Stimulated activated CD4-positive, alpha-beta T cell treated with anti-CD3 and anti-CD28 coated beads, Interleukin-1b, Interleukin-23, amount 100 ng/mL, for 1 hour (primary cell): ENCODE measurements at regions not wholly inside any gene's neighbourhood (a gene's known extent, or its start where the extent isn't known, plus 50 kb on each side); places are given as distances from the start of the nearest gene placed in this dataset.

Experiments used
- DNase-seq, 2 donors: peaks; one replicate each; pipeline ENCODE4 v3.0.0-alpha.2; 2020; ENCODE audit warnings: low read depth in 2 of 2

GRCh38 chr5:158023266-158023665 lies 164.3 kb upstream of the CLINT1 start:
- DNase-seq: no peak

GRCh38 chr5:158022837-158023236 lies 163.9 kb upstream of the CLINT1 start:
- no peak for DNase-seq

GRCh38 chr5:158022393-158022792 lies 163.4 kb upstream of the CLINT1 start:
- DNase-seq: no peak

GRCh38 chr5:158020555-158021418 lies 161.8 kb upstream of the CLINT1 start:
- DNase-seq: no peak

- DNase-seq: no peak
Measured at GRCh38 chr5:158017469-158017868, 158.5 kb upstream of the CLINT1 start.

- DNase-seq: no peak
Measured at GRCh38 chr5:158014372-158014771, 155.4 kb upstream of the CLINT1 start.

- DNase-seq: no peak
Measured at GRCh38 chr5:158013939-158014338, 155.0 kb upstream of the CLINT1 start.

GRCh38 chr5:158013303-158013702 lies 154.4 kb upstream of the CLINT1 start:
- no peak for DNase-seq

- DNase-seq: no peak
Measured at GRCh38 chr5:158011422-158011821, 152.5 kb upstream of the CLINT1 start.

GRCh38 chr5:158010831-158011230 lies 151.9 kb upstream of the CLINT1 start:
- DNase-seq: no peak

- no peak for DNase-seq
Measured at GRCh38 chr5:158007336-158007735, 148.4 kb upstream of the CLINT1 start.

- DNase-seq: no peak
Measured at GRCh38 chr5:157999696-158000095, 140.8 kb upstream of the CLINT1 start.

- DNase-seq: no peak
Measured at GRCh38 chr5:157997991-157998504, 139.1 kb upstream of the CLINT1 start.

- DNase-seq: peak in 1 of 2 donors; percentile 29
Measured at GRCh38 chr5:157994906-157995519, 136.1 kb upstream of the CLINT1 start.

- DNase-seq: no peak
Measured at GRCh38 chr5:157993986-157994691, 135.2 kb upstream of the CLINT1 start.

GRCh38 chr5:157993201-157993600 lies 134.3 kb upstream of the CLINT1 start:
- no peak for DNase-seq

GRCh38 chr5:157990583-157991181 lies 131.7 kb upstream of the CLINT1 start:
- no peak for DNase-seq

- DNase-seq: no peak
Measured at GRCh38 chr5:157989296-157989695, 130.4 kb upstream of the CLINT1 start.

GRCh38 chr5:157987259-157987658 lies 128.3 kb upstream of the CLINT1 start:
- DNase-seq: no peak

GRCh38 chr5:157986431-157986990 lies 127.6 kb upstream of the CLINT1 start:
- DNase-seq: no peak

GRCh38 chr5:157984611-157985010 lies 125.7 kb upstream of the CLINT1 start:
- no peak for DNase-seq
